ENCODE measurements at regions not wholly inside any gene's neighbourhood (a gene's known extent, or its start where the extent isn't known, plus 50 kb on each side); places are given as distances from the start of the nearest gene placed in this dataset.
"Not testable (repeated sequence)": the region's sequence is repeated elsewhere in the genome, so short reads cannot be mapped to it uniquely, and the experiment has no call there.

DNA sequence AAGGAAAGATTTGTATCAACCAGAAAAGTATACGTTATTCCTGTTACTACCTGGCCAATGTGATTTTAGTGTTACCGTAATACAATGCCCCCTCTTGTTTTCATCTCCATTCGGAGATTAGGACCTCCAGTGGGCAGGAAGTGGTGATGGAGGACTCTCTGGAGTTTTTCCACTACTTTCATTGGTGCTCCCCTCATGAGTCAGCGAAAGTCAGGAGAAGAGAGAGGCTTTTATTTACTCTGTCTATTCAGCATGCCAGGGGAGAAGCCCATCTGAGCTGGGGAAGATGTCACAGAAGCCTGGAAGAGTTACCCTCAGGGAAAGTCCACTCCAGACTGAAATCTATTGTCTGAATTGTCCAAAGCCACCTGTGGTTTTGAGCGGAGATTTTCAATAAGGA lies 88.2 kb upstream of the THUMPD2 start:
- DNase-seq (ENCODE audit: low spot score) (no peak), ATAC-seq (ENCODE audit: low read depth) (no peak)
- TF ChIP-seq, protein P1, sequence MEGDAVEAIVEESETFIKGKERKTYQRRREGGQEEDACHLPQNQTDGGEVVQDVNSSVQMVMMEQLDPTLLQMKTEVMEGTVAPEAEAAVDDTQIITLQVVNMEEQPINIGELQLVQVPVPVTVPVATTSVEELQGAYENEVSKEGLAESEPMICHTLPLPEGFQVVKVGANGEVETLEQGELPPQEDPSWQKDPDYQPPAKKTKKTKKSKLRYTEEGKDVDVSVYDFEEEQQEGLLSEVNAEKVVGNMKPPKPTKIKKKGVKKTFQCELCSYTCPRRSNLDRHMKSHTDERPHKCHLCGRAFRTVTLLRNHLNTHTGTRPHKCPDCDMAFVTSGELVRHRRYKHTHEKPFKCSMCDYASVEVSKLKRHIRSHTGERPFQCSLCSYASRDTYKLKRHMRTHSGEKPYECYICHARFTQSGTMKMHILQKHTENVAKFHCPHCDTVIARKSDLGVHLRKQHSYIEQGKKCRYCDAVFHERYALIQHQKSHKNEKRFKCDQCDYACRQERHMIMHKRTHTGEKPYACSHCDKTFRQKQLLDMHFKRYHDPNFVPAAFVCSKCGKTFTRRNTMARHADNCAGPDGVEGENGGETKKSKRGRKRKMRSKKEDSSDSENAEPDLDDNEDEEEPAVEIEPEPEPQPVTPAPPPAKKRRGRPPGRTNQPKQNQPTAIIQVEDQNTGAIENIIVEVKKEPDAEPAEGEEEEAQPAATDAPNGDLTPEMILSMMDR (IDR thresholded peaks at IDR 0.05; ENCODE audit: poor library complexity, severe bottlenecking): no peak
- H3K27ac ChIP-seq (ENCODE audit: poor library complexity, severe bottlenecking): no peak overlapping the region
- H3K9me3 ChIP-seq (ENCODE audit: severe bottlenecking): peaks cover 2% of the 10 kb centered on the region
- peaks cover 8% of the 10 kb centered on the region for H3K4me1 ChIP-seq (ENCODE audit: insufficient read depth, poor library complexity, severe bottlenecking)
- no peaks in the 10 kb centered on the region for H3K27me3 ChIP-seq (ENCODE audit: insufficient read depth, poor library complexity, severe bottlenecking)
- no peak overlapping the region for H3K4me3 ChIP-seq (ENCODE audit: severe bottlenecking)
- H3K36me3 ChIP-seq (ENCODE audit: low read depth): no peaks in the 10 kb centered on the region

DNA sequence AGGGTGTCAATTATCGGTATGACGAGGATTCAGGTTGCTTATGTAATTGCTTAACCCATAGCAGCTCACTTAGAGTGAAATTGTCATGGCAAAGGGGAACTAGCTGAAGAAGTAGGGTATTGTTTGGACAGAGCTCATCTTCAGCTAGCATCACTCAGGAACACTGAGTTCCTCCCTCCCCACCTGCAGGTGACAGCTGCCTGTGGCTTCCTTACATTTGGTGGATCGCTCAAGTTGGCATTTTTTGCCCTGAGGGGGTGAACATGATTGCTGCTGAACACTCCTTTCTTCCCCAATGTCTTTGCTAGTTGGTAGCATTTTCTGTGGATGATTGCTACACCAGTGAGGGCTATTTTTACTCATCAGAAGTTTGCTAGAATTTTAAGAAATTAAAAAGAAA lies 86.7 kb upstream of the THUMPD2 start:
- Histone ChIP-seq H3K4me1 (ENCODE audit: insufficient read depth, poor library complexity, severe bottlenecking) (peaks cover 1% of the 10 kb centered on the region), H3K27me3 (ENCODE audit: insufficient read depth, poor library complexity, severe bottlenecking) (no peaks in the 10 kb centered on the region), H3K9me3 (ENCODE audit: severe bottlenecking) (peaks cover 2% of the 10 kb centered on the region), H3K4me3 (ENCODE audit: severe bottlenecking) (no peak overlapping the region), H3K27ac (ENCODE audit: poor library complexity, severe bottlenecking) (no peak overlapping the region), H3K36me3 (ENCODE audit: low read depth) (no peaks in the 10 kb centered on the region)
- TF ChIP-seq, protein P1 (IDR thresholded peaks at IDR 0.05; ENCODE audit: poor library complexity, severe bottlenecking): no peak
- ATAC-seq (ENCODE audit: low read depth): no peak
- DNase-seq (ENCODE audit: low spot score): no peak

DNA sequence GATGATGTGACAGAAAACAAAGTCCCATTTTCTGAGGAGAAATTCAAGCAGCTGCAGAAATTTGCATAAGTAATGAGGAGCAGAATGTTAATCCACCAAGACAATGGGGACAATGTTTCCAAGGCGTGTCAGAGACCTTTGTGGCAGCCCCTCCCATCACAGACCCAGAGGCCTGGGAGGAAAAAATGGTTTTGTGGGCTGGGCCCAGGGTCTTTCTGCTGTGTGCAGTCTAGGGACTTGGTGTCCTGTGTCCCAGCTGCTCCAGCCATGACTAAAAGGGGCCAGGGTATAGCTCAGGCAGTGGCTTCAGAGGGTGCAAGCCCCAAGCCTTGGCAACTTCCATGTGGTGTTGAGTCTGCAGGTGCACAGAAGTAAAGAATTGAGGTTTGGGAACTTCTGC lies 84.6 kb upstream of the THUMPD2 start:
- not testable (repeated sequence) for H3K27ac ChIP-seq (ENCODE audit: poor library complexity, severe bottlenecking); ATAC-seq (ENCODE audit: low read depth); H3K4me1 ChIP-seq (ENCODE audit: insufficient read depth, poor library complexity, severe bottlenecking); H3K27me3 ChIP-seq (ENCODE audit: insufficient read depth, poor library complexity, severe bottlenecking); H3K4me3 ChIP-seq (ENCODE audit: severe bottlenecking); DNase-seq (ENCODE audit: low spot score); H3K9me3 ChIP-seq (ENCODE audit: severe bottlenecking); H3K36me3 ChIP-seq (ENCODE audit: low read depth)

DNA sequence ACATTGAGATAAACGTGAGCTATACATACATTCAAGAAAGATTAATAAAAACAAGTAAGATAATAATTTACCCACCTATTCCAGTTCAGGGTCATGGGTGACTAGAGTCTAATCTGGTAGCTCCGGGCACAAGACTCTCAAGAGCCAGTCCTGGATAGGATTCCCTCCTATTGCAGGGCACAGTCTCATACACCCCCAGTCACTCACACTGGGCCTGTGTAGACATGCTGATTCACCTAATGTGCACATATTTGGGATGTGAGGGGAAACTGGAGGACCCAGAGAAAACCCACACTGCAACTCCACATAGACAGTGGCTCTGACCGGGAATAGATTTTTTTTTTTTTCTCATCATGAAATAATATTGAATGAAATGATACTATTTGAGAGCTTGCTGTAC lies 81.5 kb upstream of the THUMPD2 start:
- Histone ChIP-seq H3K4me3 (ENCODE audit: severe bottlenecking) (no peak overlapping the region), H3K36me3 (ENCODE audit: low read depth) (no peaks in the 10 kb centered on the region), H3K27me3 (ENCODE audit: insufficient read depth, poor library complexity, severe bottlenecking) (no peaks in the 10 kb centered on the region), H3K9me3 (ENCODE audit: severe bottlenecking) (peaks cover 2% of the 10 kb centered on the region), H3K4me1 (ENCODE audit: insufficient read depth, poor library complexity, severe bottlenecking) (peaks cover 3% of the 10 kb centered on the region), H3K27ac (ENCODE audit: poor library complexity, severe bottlenecking) (no peak overlapping the region)
- peak; percentile 31; the same call in 1 of the 3 replicates for ATAC-seq (ENCODE audit: low read depth)
- TF ChIP-seq, protein P1 (IDR thresholded peaks at IDR 0.05; ENCODE audit: poor library complexity, severe bottlenecking): no peak
- DNase-seq (ENCODE audit: low spot score): no peak

DNA sequence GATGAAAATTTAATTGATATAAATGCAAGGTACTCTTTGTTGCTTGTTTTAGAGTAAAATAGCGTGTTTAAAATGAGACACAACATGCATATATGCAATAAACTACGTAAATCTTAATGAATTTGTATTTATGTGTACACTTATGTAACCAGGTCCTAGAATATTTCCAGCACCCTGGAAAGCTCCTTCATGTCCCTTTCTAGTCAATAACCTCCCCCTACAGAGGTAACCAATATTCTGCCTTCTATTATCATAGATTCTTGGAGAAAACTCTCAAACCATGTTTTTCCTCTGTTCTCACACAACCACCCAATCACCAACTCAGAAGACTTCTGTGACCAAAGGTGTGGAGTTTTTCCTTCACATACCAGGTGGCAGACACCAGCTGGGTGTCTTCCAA lies 79.6 kb upstream of the THUMPD2 start:
- no peak overlapping the region for H3K27ac ChIP-seq (ENCODE audit: poor library complexity, severe bottlenecking)
- H3K9me3 ChIP-seq (ENCODE audit: severe bottlenecking): peaks cover 2% of the 10 kb centered on the region
- no peak for DNase-seq (ENCODE audit: low spot score)
- H3K36me3 ChIP-seq (ENCODE audit: low read depth): no peaks in the 10 kb centered on the region
- H3K4me3 ChIP-seq (ENCODE audit: severe bottlenecking): no peak overlapping the region
- H3K4me1 ChIP-seq (ENCODE audit: insufficient read depth, poor library complexity, severe bottlenecking): peaks cover 3% of the 10 kb centered on the region
- TF ChIP-seq, protein P1 (IDR thresholded peaks at IDR 0.05; ENCODE audit: poor library complexity, severe bottlenecking): no peak
- ATAC-seq (ENCODE audit: low read depth): no peak
- H3K27me3 ChIP-seq (ENCODE audit: insufficient read depth, poor library complexity, severe bottlenecking): no peaks in the 10 kb centered on the region
